IMR-90 (cell line): ENCODE measurements at regions not wholly inside any gene's neighbourhood (a gene's known extent, or its start where the extent isn't known, plus 50 kb on each side); places are given as distances from the start of the nearest gene placed in this dataset.
"Not testable (repeated sequence)": the region's sequence is repeated elsewhere in the genome, so short reads cannot be mapped to it uniquely, and the experiment has no call there.

Experiments
- ATAC-seq: fragments of 200-7000 bp; cut with Tn5 transposase; 2 replicates; pipeline ENCODE4 v1.9.1; 2020; ENCODE audit warnings: low read depth, mild to moderate bottlenecking, moderate library complexity
- BruUV-seq: library from RNA; stranded (reverse); fragments of 400-500 nt; replicated peaks from 2 replicates; lab custom pipeline; 2021; lab: Mats Ljungman, UMichigan
- CTCF ChIA-PET: fragments of 300-600 bp; formaldehyde crosslinking; extraction: SDS; loops from one replicate; lab custom pipeline; 2021; ENCODE audit warnings: antibody characterized with exemption; lab: Yijun Ruan, JAX
- POLR2A ChIA-PET: fragments of 300-600 bp; sonication (Branson Sonifier 250); formaldehyde crosslinking; loops from one replicate; lab custom pipeline; 2022; ENCODE audit warnings: antibody characterized with exemption; ENCODE audit not compliant: unreplicated experiment; lab: Charles Lee
- DNase-seq: peaks from one replicate; pipeline ENCODE4 v3.0.0; 2013
- H2AFZ ChIP-seq: replicated peaks from 2 replicates; pipeline ENCODE3; 2013; ENCODE audit warnings: low read length, mild to moderate bottlenecking; ENCODE audit not compliant: poor library complexity
- H2AK5ac ChIP-seq: 2 replicates; pipeline ENCODE4 v1.6.1; 2013; ENCODE audit warnings: low read depth, low read length, inconsistent platforms
- H2AK9ac ChIP-seq: replicated peaks from 2 replicates; pipeline ENCODE3; 2013; ENCODE audit warnings: mild to moderate bottlenecking, low read depth, low read length, moderate library complexity; ENCODE audit not compliant: poor library complexity
- H2BK120ac ChIP-seq: 2 replicates; pipeline ENCODE4 v1.6.1; 2013; ENCODE audit warnings: low read depth, low read length, inconsistent platforms
- H2BK15ac ChIP-seq: 3 replicates; pipeline ENCODE4 v1.6.1; 2013; ENCODE audit warnings: low read depth, low read length, inconsistent platforms
- H2BK20ac ChIP-seq: 2 replicates; pipeline ENCODE4 v1.6.1; 2013; ENCODE audit warnings: low read depth, mild to moderate bottlenecking, inconsistent platforms, low read length, moderate library complexity
- H2BK5ac ChIP-seq: 2 replicates; pipeline ENCODE4 v1.6.1; 2013; ENCODE audit warnings: mild to moderate bottlenecking, low read depth, low read length, inconsistent platforms; ENCODE audit not compliant: poor library complexity, severe bottlenecking
- H3K14ac ChIP-seq: replicated peaks from 2 replicates; pipeline ENCODE4 v1.6.1; 2013; ENCODE audit warnings: low read depth, low read length, inconsistent platforms
- H3K18ac ChIP-seq: 2 replicates; pipeline ENCODE4 v1.6.1; 2013; ENCODE audit warnings: low read depth, low read length, control low read depth
- H3K23ac ChIP-seq: 2 replicates; pipeline ENCODE4 v1.6.1; 2013; ENCODE audit warnings: low read depth, low read length, inconsistent platforms
- H3K27ac ChIP-seq: 2 replicates; pipeline ENCODE4 v1.5.1; 2013; ENCODE audit warnings: mild to moderate bottlenecking, control low read depth, low read length; ENCODE audit not compliant: insufficient read depth
- H3K27me3 ChIP-seq: 2 replicates; pipeline ENCODE4 v1.6.1; 2013; ENCODE audit warnings: low read length; ENCODE audit not compliant: control insufficient read depth, insufficient read depth
- H3K36me3 ChIP-seq: 2 replicates; pipeline ENCODE4 v1.6.1; 2013; ENCODE audit warnings: low read length, mixed read lengths; ENCODE audit not compliant: control insufficient read depth, insufficient read depth
- H3K4ac ChIP-seq: 2 replicates; pipeline ENCODE4 v1.6.1; 2013; ENCODE audit warnings: low read depth, low read length, inconsistent platforms
- H3K4me1 ChIP-seq: 2 replicates; pipeline ENCODE4 v1.6.1; 2013; ENCODE audit warnings: low read length, mixed read lengths; ENCODE audit not compliant: control insufficient read depth, insufficient read depth
- H3K4me2 ChIP-seq: 2 replicates; pipeline ENCODE4 v1.6.1; 2013; ENCODE audit warnings: low read depth, mild to moderate bottlenecking, control low read depth, low read length, moderate library complexity
- H3K4me3 ChIP-seq: 2 replicates; pipeline ENCODE4 v1.5.1; 2013; ENCODE audit warnings: low read depth, mild to moderate bottlenecking, control low read depth, low read length, moderate library complexity; ENCODE audit not compliant: insufficient read depth
- H3K56ac ChIP-seq: 2 replicates; pipeline ENCODE4 v1.6.1; 2013; ENCODE audit warnings: low read length, inconsistent platforms; ENCODE audit not compliant: insufficient read depth; ENCODE audit errors: extremely low read depth
- H3K79me1 ChIP-seq, 2 experiments: 2 replicates each; pipeline ENCODE4 v1.6.1; 2013; ENCODE audit warnings: low read length in 2 of 2, inconsistent platforms in 1 of 2, low read depth in 1 of 2
- H3K9ac ChIP-seq: 2 replicates; pipeline ENCODE4 v1.6.1; 2013; ENCODE audit warnings: low read depth, low read length, control low read depth
- H3K9me1 ChIP-seq: 2 replicates; pipeline ENCODE4 v1.6.1; 2013; ENCODE audit warnings: low read length, inconsistent platforms; ENCODE audit not compliant: insufficient read depth
- H3K9me3 ChIP-seq: 2 replicates; pipeline ENCODE4 v1.6.1; 2013; ENCODE audit warnings: low read length; ENCODE audit not compliant: control insufficient read depth, insufficient read depth
- H4K20me1 ChIP-seq: 2 replicates; pipeline ENCODE4 v1.6.1; 2013; ENCODE audit warnings: low read length, inconsistent platforms; ENCODE audit not compliant: insufficient read depth
- H4K5ac ChIP-seq: 2 replicates; pipeline ENCODE4 v1.6.1; 2013; ENCODE audit warnings: mild to moderate bottlenecking, low read depth, low read length, control low read depth
- H4K8ac ChIP-seq, 2 experiments: 2 replicates each; pipeline ENCODE4 v1.6.1; 2013; ENCODE audit warnings: low read depth in 2 of 2, low read length in 2 of 2, control low read depth in 1 of 2, inconsistent platforms in 1 of 2
- H4K91ac ChIP-seq: 2 replicates; pipeline ENCODE4 v1.6.1; 2013; ENCODE audit warnings: low read depth, low read length, inconsistent platforms; ENCODE audit not compliant: insufficient read depth
- WGBS, 2 experiments: methylation state at CpG; one replicate each; pipeline versions ENCODE4 v1.1.5 to v1.1.7; 2013; ENCODE audit warnings: missing lambda C conversion rate in 2 of 2; ENCODE audit not compliant: insufficient read length in 1 of 2; ENCODE audit errors: extremely low coverage in 2 of 2; 5-methylcytosine and 5-hydroxymethylcytosine counted together
- dilution Hi-C: fragments of 300-500 bp; cut with HindIII; formaldehyde crosslinking; loops from one replicate; pipeline ENCODE4 v1.14.3; 2018; ENCODE audit warnings: low sequenced_read_pairs; ENCODE audit not compliant: unreplicated experiment
- in situ Hi-C: fragments of 300-500 bp; cut with MboI; formaldehyde crosslinking; loops from 3 replicates; pipeline ENCODE4 v1.14.3; 2019; ENCODE audit warnings: low sequenced_read_pairs, inconsistent platforms, mixed read lengths
- intact Hi-C: fragments of 100-400 bp; cut with micrococcal nuclease; formaldehyde crosslinking; loops from 2 replicates; pipeline ENCODE4 v1.10.0; 2022

- H3K4me3 ChIP-seq, H3K4me2 ChIP-seq, H4K5ac ChIP-seq, H3K14ac ChIP-seq, H2AK5ac ChIP-seq, H3K9me3 ChIP-seq, H3K18ac ChIP-seq, H2BK120ac ChIP-seq, H4K91ac ChIP-seq, H4K20me1 ChIP-seq, DNase-seq, H2AK9ac ChIP-seq, BruUV-seq, H3K27me3 ChIP-seq, intact Hi-C loops, H3K27ac ChIP-seq, in situ Hi-C loops, H3K79me1 ChIP-seq, dilution Hi-C loops, CTCF ChIA-PET, H3K4me1 ChIP-seq, H3K56ac ChIP-seq, H3K9me1 ChIP-seq, H3K9ac ChIP-seq, H2BK5ac ChIP-seq, H2BK15ac ChIP-seq, H3K36me3 ChIP-seq, H2BK20ac ChIP-seq, H3K23ac ChIP-seq, POLR2A ChIA-PET, H2AFZ ChIP-seq, H4K8ac ChIP-seq, ATAC-seq, H3K4ac ChIP-seq: not testable (repeated sequence)
- 100% methylated on average over 1 of the region's 2 CpGs; no CpG with 5 or more reads in 1 of the 2 experiments for WGBS, 2 experiments
Measured at GRCh38 chr11:3583476-3583875, 58.3 kb downstream of the ART5 start.

- POLR2A ChIA-PET, ATAC-seq, H2AFZ ChIP-seq, in situ Hi-C loops, H3K9ac ChIP-seq, H4K91ac ChIP-seq, H2BK120ac ChIP-seq, H3K23ac ChIP-seq, H3K9me1 ChIP-seq, H3K9me3 ChIP-seq, H2AK5ac ChIP-seq, DNase-seq, H3K14ac ChIP-seq, H2BK15ac ChIP-seq, H3K4me3 ChIP-seq, H4K20me1 ChIP-seq, H2BK5ac ChIP-seq, H3K27me3 ChIP-seq, H3K4me1 ChIP-seq, H3K79me1 ChIP-seq, H3K4ac ChIP-seq, H3K36me3 ChIP-seq, CTCF ChIA-PET, H2BK20ac ChIP-seq, H4K5ac ChIP-seq, BruUV-seq, H3K27ac ChIP-seq, H3K18ac ChIP-seq, intact Hi-C loops, dilution Hi-C loops, H4K8ac ChIP-seq, H3K56ac ChIP-seq, H3K4me2 ChIP-seq, H2AK9ac ChIP-seq: not testable (repeated sequence)
- WGBS, 2 experiments, result no CpG with 5 or more reads among the region's 10 CpGs
Measured at GRCh38 chr11:3581389-3581725, 60.4 kb downstream of the ART5 start.
